Smooth muscle cell (in vitro differentiated cells): ENCODE measurements at regions not wholly inside any gene's neighbourhood (a gene's known extent, or its start where the extent isn't known, plus 50 kb on each side); places are given as distances from the start of the nearest gene placed in this dataset.

Experiments
- DNase-seq: peaks from one replicate; lab custom pipeline; 2025; ENCODE audit not compliant: unreplicated experiment; lab: John Stamatoyannopoulos, UW
- H2AFZ ChIP-seq: fragments of 200-600 bp; sonication (generic); 2 replicates; pipeline ENCODE4 v1.6.0; 2016; ENCODE audit warnings: antibody characterized with exemption, low read depth, mild to moderate bottlenecking
- H3F3A ChIP-seq: fragments of 200-600 bp; sonication (generic); 2 replicates; pipeline ENCODE4 v1.6.0; 2017; ENCODE audit warnings: antibody characterized with exemption, low read depth
- H3K27ac ChIP-seq: fragments of 200-600 bp; sonication (generic); 2 replicates; pipeline ENCODE4 v1.5.1; 2016; ENCODE audit warnings: low read depth, mild to moderate bottlenecking
- H3K27me3 ChIP-seq: fragments of 200-600 bp; sonication (generic); 2 replicates; pipeline ENCODE4 v1.6.1; 2016; ENCODE audit warnings: low read depth, mild to moderate bottlenecking
- H3K36me3 ChIP-seq: fragments of 200-600 bp; sonication (generic); 2 replicates; pipeline ENCODE4 v1.5.1; 2016; ENCODE audit warnings: low read depth
- H3K4me1 ChIP-seq: fragments of 200-600 bp; sonication (generic); 2 replicates; pipeline ENCODE4 v1.5.1; 2016; ENCODE audit warnings: low read depth
- H3K4me2 ChIP-seq: fragments of 200-600 bp; sonication (generic); 2 replicates; pipeline ENCODE4 v1.6.0; 2016; ENCODE audit warnings: mild to moderate bottlenecking
- H3K4me3 ChIP-seq: fragments of 200-600 bp; sonication (generic); 2 replicates; pipeline ENCODE4 v1.5.1; 2016; ENCODE audit warnings: mild to moderate bottlenecking
- H3K79me2 ChIP-seq: fragments of 200-600 bp; sonication (generic); 2 replicates; pipeline ENCODE4 v1.6.0; 2016; ENCODE audit warnings: low read depth, mild to moderate bottlenecking
- H3K9ac ChIP-seq: fragments of 200-600 bp; sonication (generic); 2 replicates; pipeline ENCODE4 v1.6.0; 2016; ENCODE audit warnings: low read depth
- H3K9me3 ChIP-seq: fragments of 200-600 bp; sonication (generic); replicated peaks from 2 replicates; pipeline ENCODE4 v1.5.1; 2016; ENCODE audit warnings: low read depth
- H4K20me1 ChIP-seq: fragments of 200-600 bp; sonication (generic); 2 replicates; pipeline ENCODE4 v1.6.0; 2016; ENCODE audit warnings: low read depth
- CTCF ChIP-seq: fragments of 200-600 bp; sonication (generic); IDR thresholded peaks from 2 replicates; pipeline ENCODE4 v1.5.1; 2017; ENCODE audit warnings: borderline replicate concordance, mild to moderate bottlenecking, antibody characterized with exemption; ENCODE audit not compliant: insufficient read depth, poor library complexity, severe bottlenecking
- WGBS: methylation state at CpG from one replicate; pipeline ENCODE4 v1.1.7; 2016; ENCODE audit warnings: low lambda C conversion rate; 5-methylcytosine and 5-hydroxymethylcytosine counted together

GRCh38 chrX:42538405-42538804 is 239.6 kb downstream of the PPP1R2C start:
- no peaks in the 10 kb centered on the region for H3K79me2 ChIP-seq
- TF ChIP-seq CTCF = no peak
- no peak overlapping the region for H3K4me2 ChIP-seq
- H2AFZ ChIP-seq = no peak overlapping the region
- DNase-seq = no peak
- no peaks in the 10 kb centered on the region for H3K9me3 ChIP-seq
- H3K4me1 ChIP-seq = no peaks in the 10 kb centered on the region
- H3K9ac ChIP-seq = no peak overlapping the region
- 96% methylated on average over 2 of the region's 2 CpGs for WGBS
- no peaks in the 10 kb centered on the region for H3K36me3 ChIP-seq
- no peak overlapping the region for H3K4me3 ChIP-seq
- no peak overlapping the region for H3K27ac ChIP-seq
- no peaks in the 10 kb centered on the region for H4K20me1 ChIP-seq
- no peaks in the 10 kb centered on the region for H3K27me3 ChIP-seq
- no peaks in the 10 kb centered on the region for H3F3A ChIP-seq

GRCh38 chrX:42536286-42536685 is 241.7 kb downstream of the PPP1R2C start:
- no peaks in the 10 kb centered on the region for H3K27me3 ChIP-seq
- no peak overlapping the region for H3K27ac ChIP-seq
- no peak for DNase-seq
- no peaks in the 10 kb centered on the region for H3K79me2 ChIP-seq
- H2AFZ ChIP-seq = no peak overlapping the region
- no peaks in the 10 kb centered on the region for H3K36me3 ChIP-seq
- 86% methylated on average over 3 of the region's 3 CpGs for WGBS
- H4K20me1 ChIP-seq = no peaks in the 10 kb centered on the region
- no peaks in the 10 kb centered on the region for H3K9me3 ChIP-seq
- no peak for TF ChIP-seq CTCF
- H3K4me1 ChIP-seq = no peaks in the 10 kb centered on the region
- H3K4me2 ChIP-seq = no peak overlapping the region
- H3K4me3 ChIP-seq = no peak overlapping the region
- no peak overlapping the region for H3K9ac ChIP-seq
- H3F3A ChIP-seq = no peaks in the 10 kb centered on the region

GRCh38 chrX:42535233-42535632 is 242.7 kb downstream of the PPP1R2C start:
- no peaks in the 10 kb centered on the region for H3K27me3 ChIP-seq
- H4K20me1 ChIP-seq = no peaks in the 10 kb centered on the region
- no peak overlapping the region for H3K27ac ChIP-seq
- TF ChIP-seq CTCF = no peak
- no peaks in the 10 kb centered on the region for H3K4me1 ChIP-seq
- no peak overlapping the region for H3K4me2 ChIP-seq
- H3K79me2 ChIP-seq = no peaks in the 10 kb centered on the region
- H3K36me3 ChIP-seq = no peaks in the 10 kb centered on the region
- no peak overlapping the region for H3K4me3 ChIP-seq
- no peak overlapping the region for H3K9ac ChIP-seq
- 87% methylated on average over 2 of the region's 2 CpGs for WGBS
- no peaks in the 10 kb centered on the region for H3K9me3 ChIP-seq
- DNase-seq = no peak
- no peak overlapping the region for H2AFZ ChIP-seq
- no peaks in the 10 kb centered on the region for H3F3A ChIP-seq

- no peaks in the 10 kb centered on the region for H3K9me3 ChIP-seq
- no peak overlapping the region for H3K9ac ChIP-seq
- H3K4me2 ChIP-seq = no peak overlapping the region
- H3K36me3 ChIP-seq = no peaks in the 10 kb centered on the region
- 72% methylated on average over 2 of the region's 2 CpGs for WGBS
- no peaks in the 10 kb centered on the region for H3K4me1 ChIP-seq
- no peak for DNase-seq
- H3K79me2 ChIP-seq = no peaks in the 10 kb centered on the region
- no peaks in the 10 kb centered on the region for H3F3A ChIP-seq
- no peak overlapping the region for H2AFZ ChIP-seq
- no peaks in the 10 kb centered on the region for H3K27me3 ChIP-seq
- no peak overlapping the region for H3K4me3 ChIP-seq
- H4K20me1 ChIP-seq = no peaks in the 10 kb centered on the region
- no peak overlapping the region for H3K27ac ChIP-seq
- no peak for TF ChIP-seq CTCF
These were observed 244.2 kb downstream of the PPP1R2C start for GRCh38 chrX:42533761-42534160.
